ENCODE measurements at regions not wholly inside any gene's neighbourhood (a gene's known extent, or its start where the extent isn't known, plus 50 kb on each side); places are given as distances from the start of the nearest gene placed in this dataset.

DNA sequence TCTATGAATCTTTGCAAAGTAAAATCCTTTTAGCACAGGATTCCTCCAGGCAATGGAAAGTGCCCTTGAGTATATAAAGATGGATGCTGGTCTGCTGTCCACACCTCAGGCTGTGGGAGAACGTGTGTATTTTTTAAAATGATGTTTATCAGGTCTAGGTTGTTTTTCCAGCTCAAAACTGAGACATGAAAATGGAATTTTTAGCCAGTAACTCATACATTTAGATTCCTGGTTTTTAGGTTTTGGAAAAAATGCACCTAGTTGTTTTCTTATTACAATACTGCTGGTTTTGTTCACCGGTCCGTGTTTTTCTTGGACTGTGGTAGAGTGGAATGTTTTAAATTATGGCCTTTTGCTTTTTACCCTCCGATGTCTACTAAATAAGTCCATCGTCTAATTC, 554.7 kb downstream of the SOX6 start:
- H3K27ac ChIP-seq (ENCODE audit: low read depth, low read length), result no peak overlapping the region
- no peak overlapping the region for H3K9ac ChIP-seq (ENCODE audit: low read length)
- no peaks in the 10 kb centered on the region for H3K4me1 ChIP-seq (ENCODE audit: control insufficient read depth, insufficient read depth, low read length)
- H3K36me3 ChIP-seq (ENCODE audit: control insufficient read depth, insufficient read depth, low read length), result no peaks in the 10 kb centered on the region
- H3K27me3 ChIP-seq (ENCODE audit: control insufficient read depth, insufficient read depth, low read length), result no peaks in the 10 kb centered on the region
- no peak overlapping the region for H3K4me3 ChIP-seq (ENCODE audit: low read depth, low read length)
- no peaks in the 10 kb centered on the region for H3K9me3 ChIP-seq (ENCODE audit: control insufficient read depth, insufficient read depth, low read depth, low read length)

DNA sequence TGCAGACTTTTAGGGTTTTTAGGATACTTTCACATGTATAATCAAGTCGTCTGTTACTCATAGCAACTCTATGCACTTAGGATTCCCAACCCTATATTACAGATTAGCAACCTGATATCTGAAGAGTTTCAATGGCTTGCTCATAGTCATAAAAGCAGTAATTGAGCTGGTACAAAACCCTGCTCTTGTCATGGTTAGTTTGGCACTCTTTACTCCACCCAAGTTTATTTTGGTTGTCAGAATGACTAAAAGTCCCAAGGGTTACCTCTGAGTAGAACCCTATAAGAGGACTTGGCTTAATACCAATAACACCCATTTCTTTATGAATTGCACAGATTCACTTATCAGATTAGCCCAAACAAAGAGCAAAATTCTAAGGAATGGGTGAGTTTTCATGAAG, 550.6 kb downstream of the SOX6 start:
- Histone ChIP-seq H3K36me3 (ENCODE audit: control insufficient read depth, insufficient read depth, low read length) (no peaks in the 10 kb centered on the region), H3K9ac (ENCODE audit: low read length) (no peak overlapping the region), H3K4me3 (ENCODE audit: low read depth, low read length) (no peak overlapping the region), H3K9me3 (ENCODE audit: control insufficient read depth, insufficient read depth, low read depth, low read length) (no peaks in the 10 kb centered on the region), H3K27me3 (ENCODE audit: control insufficient read depth, insufficient read depth, low read length) (no peaks in the 10 kb centered on the region), H3K27ac (ENCODE audit: low read depth, low read length) (no peak overlapping the region), H3K4me1 (ENCODE audit: control insufficient read depth, insufficient read depth, low read length) (peaks cover 7% of the 10 kb centered on the region; the same call in 1 of the 2 replicates)

GRCh38 chr11:15806217-15806616, 550.1 kb downstream of the SOX6 start:
- H3K4me1 ChIP-seq (ENCODE audit: control insufficient read depth, insufficient read depth, low read length), result peaks cover 7% of the 10 kb centered on the region; the same call in 1 of the 2 replicates
- H3K27ac ChIP-seq (ENCODE audit: low read depth, low read length), result no peak overlapping the region
- no peak overlapping the region for H3K4me3 ChIP-seq (ENCODE audit: low read depth, low read length)
- no peaks in the 10 kb centered on the region for H3K27me3 ChIP-seq (ENCODE audit: control insufficient read depth, insufficient read depth, low read length)
- H3K9me3 ChIP-seq (ENCODE audit: control insufficient read depth, insufficient read depth, low read depth, low read length), result no peaks in the 10 kb centered on the region
- H3K9ac ChIP-seq (ENCODE audit: low read length), result no peak overlapping the region
- H3K36me3 ChIP-seq (ENCODE audit: control insufficient read depth, insufficient read depth, low read length), result no peaks in the 10 kb centered on the region

- Histone ChIP-seq H3K9ac (ENCODE audit: low read length) (no peak overlapping the region), H3K4me3 (ENCODE audit: low read depth, low read length) (no peak overlapping the region), H3K9me3 (ENCODE audit: control insufficient read depth, insufficient read depth, low read depth, low read length) (no peaks in the 10 kb centered on the region), H3K27ac (ENCODE audit: low read depth, low read length) (no peak overlapping the region), H3K36me3 (ENCODE audit: control insufficient read depth, insufficient read depth, low read length) (no peaks in the 10 kb centered on the region), H3K27me3 (ENCODE audit: control insufficient read depth, insufficient read depth, low read length) (no peaks in the 10 kb centered on the region), H3K4me1 (ENCODE audit: control insufficient read depth, insufficient read depth, low read length) (peaks cover 7% of the 10 kb centered on the region; the same call in 1 of the 2 replicates)
Observed at GRCh38 chr11:15807827-15808226, 548.5 kb downstream of the SOX6 start.

DNA sequence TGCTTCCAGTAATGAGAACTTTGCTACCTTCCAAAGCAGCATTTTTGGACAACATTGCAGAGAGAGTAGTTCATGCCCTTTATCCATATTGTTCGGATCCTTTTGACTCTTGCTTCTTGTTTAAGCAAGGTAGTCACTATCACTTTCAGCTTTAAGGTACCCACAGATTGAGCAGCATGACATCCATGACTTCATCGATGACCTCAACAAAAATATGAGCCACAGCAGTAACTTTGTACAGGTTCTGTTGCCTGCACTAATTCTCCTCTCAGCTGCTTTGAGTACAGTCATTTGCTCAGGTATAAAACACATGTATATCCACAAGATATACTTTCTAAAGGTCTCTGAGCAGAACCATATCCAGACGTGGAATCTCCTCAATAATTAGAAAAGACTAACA, 546.3 kb downstream of the SOX6 start:
- Histone ChIP-seq H3K36me3 (ENCODE audit: control insufficient read depth, insufficient read depth, low read length) (no peaks in the 10 kb centered on the region), H3K9ac (ENCODE audit: low read length) (no peak overlapping the region), H3K9me3 (ENCODE audit: control insufficient read depth, insufficient read depth, low read depth, low read length) (no peaks in the 10 kb centered on the region), H3K27me3 (ENCODE audit: control insufficient read depth, insufficient read depth, low read length) (no peaks in the 10 kb centered on the region), H3K27ac (ENCODE audit: low read depth, low read length) (no peak overlapping the region), H3K4me1 (ENCODE audit: control insufficient read depth, insufficient read depth, low read length) (peaks cover 7% of the 10 kb centered on the region; the same call in 1 of the 2 replicates), H3K4me3 (ENCODE audit: low read depth, low read length) (no peak overlapping the region)

DNA sequence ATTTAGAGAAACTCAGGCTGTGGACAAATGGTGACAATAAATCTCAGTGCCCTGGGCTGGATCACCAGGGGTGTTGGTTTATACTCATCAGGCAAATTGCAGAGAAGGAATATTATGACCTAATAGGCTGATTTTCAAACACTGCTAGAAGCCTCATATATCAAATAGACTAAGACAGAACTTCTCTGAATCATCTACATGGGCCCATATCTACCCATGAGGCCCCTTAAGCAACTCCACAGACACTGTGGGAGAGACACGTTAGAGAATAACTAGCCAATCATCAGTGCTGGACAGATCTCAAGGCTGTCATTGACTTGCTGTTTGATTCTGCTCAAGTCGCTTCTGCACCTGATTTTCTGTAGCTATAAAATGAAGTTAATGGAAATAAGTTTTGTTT, 545.8 kb downstream of the SOX6 start:
- no peak overlapping the region for H3K27ac ChIP-seq (ENCODE audit: low read depth, low read length)
- H3K9ac ChIP-seq (ENCODE audit: low read length), result no peak overlapping the region
- peaks cover 7% of the 10 kb centered on the region; the same call in 1 of the 2 replicates for H3K4me1 ChIP-seq (ENCODE audit: control insufficient read depth, insufficient read depth, low read length)
- no peaks in the 10 kb centered on the region for H3K9me3 ChIP-seq (ENCODE audit: control insufficient read depth, insufficient read depth, low read depth, low read length)
- no peak overlapping the region for H3K4me3 ChIP-seq (ENCODE audit: low read depth, low read length)
- H3K27me3 ChIP-seq (ENCODE audit: control insufficient read depth, insufficient read depth, low read length), result no peaks in the 10 kb centered on the region
- no peaks in the 10 kb centered on the region for H3K36me3 ChIP-seq (ENCODE audit: control insufficient read depth, insufficient read depth, low read length)

DNA sequence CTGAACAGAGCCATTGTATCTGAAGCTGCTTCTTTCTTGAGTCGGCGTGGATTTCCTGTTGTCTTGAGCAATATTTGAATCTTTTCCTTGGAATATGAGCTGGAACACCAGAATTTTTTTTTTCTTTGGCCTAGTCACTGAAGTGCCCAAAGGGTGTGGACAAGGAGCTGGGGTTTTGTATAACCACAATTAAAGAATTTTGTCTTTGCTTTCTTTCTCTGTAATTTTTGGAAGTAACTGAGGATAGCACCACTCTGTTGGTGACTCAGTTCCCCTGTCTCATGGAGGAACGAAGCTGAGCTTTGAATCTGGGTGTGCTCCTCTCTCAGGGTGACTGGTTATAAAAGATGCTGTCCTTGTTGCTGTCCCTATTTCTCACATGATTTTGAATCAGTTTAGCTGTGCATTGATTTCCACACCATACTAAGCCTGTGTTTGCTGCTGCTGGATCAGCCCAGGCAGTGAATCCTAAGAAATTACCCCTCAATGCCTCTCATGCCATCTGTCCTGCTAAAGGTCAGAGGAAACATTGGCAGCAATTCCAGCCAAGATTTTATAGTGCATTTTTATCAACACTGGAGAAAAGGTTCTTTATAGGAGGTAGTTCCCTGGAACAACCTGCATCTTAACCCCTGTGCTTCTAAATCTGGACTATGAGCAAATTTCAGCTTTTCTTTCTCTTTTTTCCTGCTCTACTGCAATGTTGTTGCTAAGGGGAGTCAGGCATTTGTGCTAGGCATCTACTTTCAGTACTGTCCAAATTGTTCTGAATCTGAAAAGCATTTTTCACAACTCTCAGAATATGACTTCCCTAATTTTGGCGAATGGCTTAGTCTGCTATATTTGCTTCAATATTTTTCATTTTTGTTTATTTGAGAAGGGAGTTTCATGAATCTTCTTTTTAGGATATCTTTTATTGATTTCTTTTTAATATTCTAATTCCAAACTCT, 540.8 kb downstream of the SOX6 start:
- H3K9ac ChIP-seq (ENCODE audit: low read length), result no peak overlapping the region
- H3K9me3 ChIP-seq (ENCODE audit: control insufficient read depth, insufficient read depth, low read depth, low read length), result no peaks in the 10 kb centered on the region
- H3K36me3 ChIP-seq (ENCODE audit: control insufficient read depth, insufficient read depth, low read length), result no peaks in the 10 kb centered on the region
- no peak overlapping the region for H3K4me3 ChIP-seq (ENCODE audit: low read depth, low read length)
- no peak overlapping the region for H3K27ac ChIP-seq (ENCODE audit: low read depth, low read length)
- H3K27me3 ChIP-seq (ENCODE audit: control insufficient read depth, insufficient read depth, low read length), result no peaks in the 10 kb centered on the region
- no peaks in the 10 kb centered on the region for H3K4me1 ChIP-seq (ENCODE audit: control insufficient read depth, insufficient read depth, low read length)

DNA sequence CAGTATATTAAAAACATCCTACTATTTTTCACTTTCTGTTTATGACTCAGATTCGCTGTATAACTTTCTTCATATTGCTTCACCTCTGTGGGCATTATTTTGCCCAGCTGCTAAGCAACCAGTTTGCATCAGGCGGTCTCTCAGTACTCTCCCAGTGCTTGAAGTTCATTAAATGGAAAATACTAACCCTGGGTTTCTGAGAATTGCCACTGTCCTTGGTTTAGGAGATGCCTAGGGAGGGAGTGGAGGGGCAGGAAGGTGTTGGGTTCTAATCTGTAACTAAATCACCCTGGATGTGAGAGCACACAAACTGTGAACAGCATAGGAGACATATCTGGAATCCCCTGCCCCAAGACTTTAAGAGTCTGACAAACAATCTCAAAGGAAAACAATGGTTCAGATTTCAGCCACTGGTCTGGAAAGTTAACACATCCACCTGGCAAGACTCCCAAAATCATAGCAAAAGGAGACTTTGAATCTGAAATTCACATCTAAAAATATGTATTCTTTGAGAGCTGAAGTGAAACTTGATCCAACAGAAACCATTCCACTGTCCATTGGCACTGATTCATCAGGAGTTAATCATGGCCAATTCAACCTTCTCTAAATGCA, 540.0 kb downstream of the SOX6 start:
- H3K36me3 ChIP-seq (ENCODE audit: control insufficient read depth, insufficient read depth, low read length), result no peaks in the 10 kb centered on the region
- H3K4me3 ChIP-seq (ENCODE audit: low read depth, low read length), result no peak overlapping the region
- H3K9ac ChIP-seq (ENCODE audit: low read length), result no peak overlapping the region
- H3K27me3 ChIP-seq (ENCODE audit: control insufficient read depth, insufficient read depth, low read length), result no peaks in the 10 kb centered on the region
- H3K27ac ChIP-seq (ENCODE audit: low read depth, low read length), result no peak overlapping the region
- H3K9me3 ChIP-seq (ENCODE audit: control insufficient read depth, insufficient read depth, low read depth, low read length), result no peaks in the 10 kb centered on the region
- H3K4me1 ChIP-seq (ENCODE audit: control insufficient read depth, insufficient read depth, low read length), result no peaks in the 10 kb centered on the region

GRCh38 chr11:15817001-15817400, 539.3 kb downstream of the SOX6 start:
- no peaks in the 10 kb centered on the region for H3K36me3 ChIP-seq (ENCODE audit: control insufficient read depth, insufficient read depth, low read length)
- no peaks in the 10 kb centered on the region for H3K4me1 ChIP-seq (ENCODE audit: control insufficient read depth, insufficient read depth, low read length)
- no peaks in the 10 kb centered on the region for H3K9me3 ChIP-seq (ENCODE audit: control insufficient read depth, insufficient read depth, low read depth, low read length)
- H3K27ac ChIP-seq (ENCODE audit: low read depth, low read length), result no peak overlapping the region
- no peak overlapping the region for H3K9ac ChIP-seq (ENCODE audit: low read length)
- H3K4me3 ChIP-seq (ENCODE audit: low read depth, low read length), result no peak overlapping the region
- no peaks in the 10 kb centered on the region for H3K27me3 ChIP-seq (ENCODE audit: control insufficient read depth, insufficient read depth, low read length)

DNA sequence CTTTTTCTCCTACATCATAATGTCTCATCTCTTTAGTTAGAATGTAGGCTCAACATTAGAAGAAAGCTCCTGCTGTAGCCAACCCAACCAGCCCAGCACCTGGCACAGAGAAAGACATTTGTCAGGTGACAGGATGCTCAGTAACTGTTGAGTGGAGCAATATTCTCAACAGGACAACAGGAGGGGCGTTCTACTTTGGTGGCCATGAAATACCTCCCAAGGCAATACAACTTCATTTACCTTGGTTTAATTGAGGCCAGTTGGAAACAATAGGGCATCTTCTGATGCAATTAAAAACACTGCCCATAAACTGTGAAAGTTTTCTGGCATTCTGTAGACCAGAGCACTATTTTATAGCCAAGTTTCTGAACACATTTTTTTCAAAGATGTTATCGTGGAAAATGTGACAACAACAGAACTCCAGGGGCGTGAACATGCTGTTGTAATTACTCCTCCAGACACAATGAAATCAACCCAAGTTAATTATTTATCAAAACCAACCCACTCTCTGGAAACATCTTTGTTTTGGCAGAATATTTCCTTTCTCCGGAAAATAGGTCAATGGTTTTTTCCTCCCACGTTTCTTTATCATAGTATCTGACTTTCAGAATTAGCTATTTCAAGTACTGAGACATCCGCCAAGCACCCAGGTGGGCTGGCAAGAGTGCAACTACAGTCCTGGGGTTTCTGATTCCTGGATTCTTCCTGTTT, 538.1 kb downstream of the SOX6 start:
- H3K4me3 ChIP-seq (ENCODE audit: low read depth, low read length), result no peak overlapping the region
- H3K27me3 ChIP-seq (ENCODE audit: control insufficient read depth, insufficient read depth, low read length), result no peaks in the 10 kb centered on the region
- H3K9me3 ChIP-seq (ENCODE audit: control insufficient read depth, insufficient read depth, low read depth, low read length), result no peaks in the 10 kb centered on the region
- H3K4me1 ChIP-seq (ENCODE audit: control insufficient read depth, insufficient read depth, low read length), result no peaks in the 10 kb centered on the region
- H3K9ac ChIP-seq (ENCODE audit: low read length), result no peak overlapping the region
- H3K27ac ChIP-seq (ENCODE audit: low read depth, low read length), result no peak overlapping the region
- H3K36me3 ChIP-seq (ENCODE audit: control insufficient read depth, insufficient read depth, low read length), result no peaks in the 10 kb centered on the region

All from HUES6 (cell line).